Activated T-cell treated with anti-CD3 and anti-CD28 coated beads, Interleukin-2, amount 50 U/mL, for 72 hours (primary cell): ENCODE measurements at regions not wholly inside any gene's neighbourhood (a gene's known extent, or its start where the extent isn't known, plus 50 kb on each side); places are given as distances from the start of the nearest gene placed in this dataset.

Experiments
- ATAC-seq, 2 donors: fragments of 150-1000 bp; cut with Tn5 transposase; replicated peaks in 1 of 2; 2 replicates each; pipeline ENCODE4 v1.10.0; 2021; ENCODE audit warnings: moderate library complexity in 2 of 2, mild to moderate bottlenecking in 1 of 2
- DNase-seq, 2 donors: peaks; one replicate each; pipeline ENCODE4 v3.0.0; 2021 to 2022; ENCODE audit warnings: mixed read lengths in 1 of 2
- H3K27ac Mint-ChIP-seq: one replicate; pipeline ENCODE4 v1.8.0; 2022; ENCODE audit warnings: mild to moderate bottlenecking, moderate library complexity, mixed read lengths
- H3K27me3 Mint-ChIP-seq: one replicate; pipeline ENCODE4 v1.8.0; 2022; ENCODE audit warnings: low read depth, mixed read lengths
- H3K36me3 Mint-ChIP-seq, 2 donors: one replicate each; pipeline ENCODE4 v1.8.0; 2022; ENCODE audit warnings: mixed read lengths in 2 of 2, mild to moderate bottlenecking in 1 of 2; ENCODE audit not compliant: insufficient read depth in 2 of 2
- H3K4me1 Mint-ChIP-seq: one replicate; pipeline ENCODE4 v1.8.0; 2022; ENCODE audit warnings: low read depth, mixed read lengths
- H3K4me3 Mint-ChIP-seq, 2 donors: one replicate each; pipeline ENCODE4 v1.8.0; 2022; ENCODE audit warnings: mild to moderate bottlenecking in 2 of 2, mixed read lengths in 2 of 2, moderate library complexity in 2 of 2
- H3K9me3 Mint-ChIP-seq, 2 donors: one replicate each; pipeline ENCODE4 v1.8.0; 2022; ENCODE audit warnings: mixed read lengths in 2 of 2

DNA sequence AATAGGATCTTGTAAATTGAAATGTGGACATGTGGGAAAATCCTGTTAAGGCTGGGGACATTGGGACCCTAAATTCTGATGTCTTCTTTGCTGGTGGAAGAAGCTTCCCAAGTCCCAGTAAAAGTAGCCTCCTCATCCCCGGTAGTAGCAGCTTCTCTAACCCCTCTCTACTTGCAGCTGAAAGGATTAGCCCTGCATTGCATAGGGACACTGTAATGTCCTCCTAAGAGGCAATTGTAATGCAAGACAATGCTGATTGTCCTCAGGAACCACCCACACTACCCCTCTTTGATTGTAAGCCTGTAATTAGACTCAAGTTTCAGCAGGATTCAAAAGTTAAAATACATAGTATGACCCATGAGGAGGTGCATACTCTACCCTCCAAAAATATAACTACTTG, 1938.4 kb upstream of the C9orf72 start:
- H3K4me1 Mint-ChIP-seq, result no peaks in the 10 kb centered on the region
- no peaks in the 10 kb centered on the region for H3K27me3 Mint-ChIP-seq
- no peak overlapping the region for H3K4me3 Mint-ChIP-seq
- peaks cover 7 to 10% of the 10 kb centered on the region in 2 donors for H3K9me3 Mint-ChIP-seq
- no peak for DNase-seq
- no peaks in the 10 kb centered on the region for H3K36me3 Mint-ChIP-seq
- ATAC-seq, result no peak
- H3K27ac Mint-ChIP-seq, result no peak overlapping the region

DNA sequence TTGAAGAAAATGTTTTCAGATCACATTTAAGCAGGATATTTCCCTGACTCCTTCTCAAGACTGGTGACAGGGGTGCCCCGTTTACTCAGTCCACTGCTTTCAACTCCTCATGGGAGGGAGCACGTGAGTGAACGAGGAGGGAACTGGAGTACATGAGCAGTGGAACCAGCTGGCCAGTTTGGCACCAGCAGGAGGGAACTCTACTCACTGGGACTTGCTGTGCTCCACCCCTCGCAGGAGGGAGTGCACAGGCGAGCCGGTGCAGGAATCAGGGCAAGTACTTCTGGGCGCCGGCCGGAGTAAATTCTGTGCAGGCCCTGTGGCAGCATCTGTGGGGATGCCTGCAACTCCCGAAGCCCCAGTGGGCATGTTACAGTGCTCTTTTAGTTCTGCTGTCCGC, 1941.1 kb upstream of the C9orf72 start:
- peaks cover 0 to 7% of the 10 kb centered on the region in 2 donors for H3K9me3 Mint-ChIP-seq

DNA sequence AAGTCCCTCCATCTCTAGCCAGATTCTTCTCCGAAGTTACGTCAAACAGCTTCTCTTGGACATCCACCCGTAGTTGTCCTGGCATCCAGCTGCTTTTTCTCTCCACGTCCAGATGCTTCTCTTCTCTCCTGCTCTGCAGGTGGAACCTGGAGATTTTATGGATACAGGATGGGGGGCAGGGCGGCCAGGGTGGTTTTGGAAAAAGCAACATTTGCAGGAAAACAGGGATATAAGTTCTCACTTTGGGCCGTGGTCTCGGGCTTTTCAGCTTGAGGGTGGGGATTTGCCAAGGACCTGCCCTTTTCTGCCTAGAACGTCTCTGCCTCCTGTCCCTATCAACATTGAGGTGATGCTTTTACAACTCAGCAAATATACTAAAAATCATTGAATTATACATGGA, 1941.6 kb upstream of the C9orf72 start:
- no peaks in the 10 kb centered on the region for H3K27me3 Mint-ChIP-seq
- H3K27ac Mint-ChIP-seq, result no peak overlapping the region
- DNase-seq (no peak), ATAC-seq (no peak)
- no peak overlapping the region for H3K4me3 Mint-ChIP-seq
- no peaks in the 10 kb centered on the region for H3K36me3 Mint-ChIP-seq
- H3K9me3 Mint-ChIP-seq, result peaks cover 0 to 6% of the 10 kb centered on the region in 2 donors
- no peaks in the 10 kb centered on the region for H3K4me1 Mint-ChIP-seq

More for the DNA sequence above, 1941.1 kb upstream of the C9orf72 start:
- no peaks in the 10 kb centered on the region for H3K4me1 Mint-ChIP-seq
- H3K4me3 Mint-ChIP-seq, result no peak overlapping the region
- DNase-seq (no peak), ATAC-seq (no peak)
- H3K27me3 Mint-ChIP-seq, result no peaks in the 10 kb centered on the region
- H3K27ac Mint-ChIP-seq, result no peak overlapping the region
- no peaks in the 10 kb centered on the region for H3K36me3 Mint-ChIP-seq

DNA sequence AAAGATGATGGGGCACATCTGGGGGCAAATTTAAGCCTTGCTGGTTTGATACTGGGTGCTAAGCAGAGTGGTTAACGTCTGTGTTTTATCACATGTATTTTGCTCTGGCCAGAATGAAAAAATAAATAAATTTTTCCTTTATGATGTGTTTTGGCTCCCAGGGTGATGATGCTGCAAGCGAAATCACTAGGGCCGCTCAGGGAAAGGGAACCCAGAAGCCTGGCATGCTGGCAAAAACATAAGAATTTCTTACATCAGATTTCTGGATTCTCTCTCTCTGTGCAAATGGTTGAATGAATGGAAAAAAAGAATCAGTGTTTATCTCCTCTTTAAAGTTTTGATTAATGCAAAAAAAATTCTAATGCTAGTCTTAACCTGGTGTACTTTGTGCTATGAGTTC, 1975.2 kb upstream of the C9orf72 start:
- Mint-ChIP-seq H3K4me3 (no peak overlapping the region), H3K27ac (no peak overlapping the region), H3K27me3 (no peaks in the 10 kb centered on the region), H3K9me3 (peaks cover 3 to 5% of the 10 kb centered on the region in 2 donors), H3K4me1 (no peaks in the 10 kb centered on the region), H3K36me3 (no peaks in the 10 kb centered on the region)
- no peak for DNase-seq
- ATAC-seq, result no peak

DNA sequence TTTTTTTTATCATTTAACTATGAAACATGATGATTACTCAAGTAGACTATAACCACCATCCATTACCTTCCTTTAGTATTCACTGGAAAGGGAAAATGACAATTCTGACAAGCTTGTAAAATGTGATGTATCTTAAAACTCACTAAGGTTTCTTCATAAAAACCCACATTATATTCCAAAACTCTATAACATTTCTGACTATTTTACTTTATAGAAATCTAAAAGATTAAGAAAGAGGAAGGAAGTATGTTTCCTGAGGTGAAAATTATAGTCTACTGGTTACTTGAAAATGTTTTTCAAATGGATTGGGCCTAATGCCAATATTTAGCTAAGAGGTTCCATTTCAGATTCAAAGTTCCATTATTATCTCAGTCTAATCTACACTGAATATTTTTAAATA, 1982.2 kb upstream of the C9orf72 start:
- Mint-ChIP-seq H3K9me3 (peaks cover 1 to 4% of the 10 kb centered on the region in 2 donors), H3K27ac (no peak overlapping the region), H3K36me3 (no peaks in the 10 kb centered on the region), H3K27me3 (no peaks in the 10 kb centered on the region), H3K4me3 (no peak overlapping the region), H3K4me1 (no peaks in the 10 kb centered on the region)
- DNase-seq (no peak), ATAC-seq (no peak)

DNA sequence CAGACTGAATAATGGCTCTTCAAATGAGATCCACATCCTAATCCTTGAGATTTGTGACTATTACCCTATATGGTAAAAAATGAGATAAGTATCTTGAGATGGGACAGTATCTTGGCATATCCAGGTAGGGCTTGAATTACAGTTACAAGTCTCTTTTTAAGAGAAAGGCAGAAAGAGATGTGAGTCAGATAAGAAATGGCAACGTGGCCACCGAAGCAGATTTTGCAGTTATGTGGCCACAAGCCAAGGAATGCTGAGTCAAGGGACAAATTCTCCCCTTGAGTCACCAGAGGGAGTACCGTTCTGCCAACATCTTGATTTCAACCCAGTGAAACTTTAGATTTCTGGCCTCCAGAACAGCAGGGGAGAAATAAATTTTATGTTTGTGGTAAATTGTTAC, 1983.0 kb upstream of the C9orf72 start:
- DNase-seq, result no peak
- H3K36me3 Mint-ChIP-seq, result no peaks in the 10 kb centered on the region
- ATAC-seq, result no peak

DNA sequence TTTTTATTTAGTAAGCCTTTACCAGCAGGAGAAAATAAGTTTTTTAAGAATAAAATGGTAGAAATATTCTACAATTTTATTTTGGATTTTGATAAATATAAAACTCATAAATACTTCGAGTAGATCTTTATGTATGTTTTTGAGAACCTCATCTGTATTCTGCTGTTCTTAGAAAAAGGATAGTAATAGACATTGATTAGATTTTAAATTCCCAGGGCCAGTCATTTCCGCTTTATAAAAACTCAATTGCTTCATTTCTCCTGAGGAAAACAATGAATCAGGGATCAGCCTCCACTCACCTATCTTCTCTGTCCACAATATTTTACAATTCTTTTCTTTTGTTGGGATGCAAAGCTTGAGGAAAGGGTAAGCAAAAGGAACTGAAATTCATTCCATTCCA, 1983.5 kb upstream of the C9orf72 start:
- no peak overlapping the region for H3K4me3 Mint-ChIP-seq
- ATAC-seq, result no peak
- no peaks in the 10 kb centered on the region for H3K36me3 Mint-ChIP-seq
- no peaks in the 10 kb centered on the region for H3K4me1 Mint-ChIP-seq
- H3K9me3 Mint-ChIP-seq, result peaks cover 0 to 4% of the 10 kb centered on the region in 2 donors
- no peaks in the 10 kb centered on the region for H3K27me3 Mint-ChIP-seq
- DNase-seq, result no peak
- H3K27ac Mint-ChIP-seq, result no peak overlapping the region

More for the DNA sequence above, 1983.0 kb upstream of the C9orf72 start:
- Mint-ChIP-seq H3K4me1 (no peaks in the 10 kb centered on the region), H3K4me3 (no peak overlapping the region), H3K27ac (no peak overlapping the region), H3K27me3 (no peaks in the 10 kb centered on the region), H3K9me3 (peaks cover 0 to 4% of the 10 kb centered on the region in 2 donors)

DNA sequence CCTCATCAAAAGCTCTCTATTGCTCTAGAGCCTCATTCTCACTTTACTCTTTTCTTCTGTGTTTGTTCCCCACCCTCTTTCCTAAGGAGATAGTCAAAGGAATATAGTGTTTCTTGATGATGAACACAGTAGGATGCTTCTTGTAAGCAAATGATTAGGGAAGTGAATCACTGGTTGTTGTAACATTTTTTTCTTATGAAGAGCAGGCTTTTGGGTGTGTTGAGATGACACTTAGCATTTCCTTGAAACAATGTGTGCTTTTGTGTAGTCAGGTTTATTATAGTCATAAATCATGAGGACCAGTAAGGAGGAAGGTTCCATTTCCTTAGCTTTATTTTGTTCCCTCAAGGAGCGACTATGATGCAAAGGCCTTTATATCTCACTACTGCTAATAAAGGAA, 1991.3 kb upstream of the C9orf72 start:
- ATAC-seq, result no peak
- Mint-ChIP-seq H3K27ac (no peak overlapping the region), H3K9me3 (peaks cover 4 to 6% of the 10 kb centered on the region in 2 donors), H3K4me1 (no peaks in the 10 kb centered on the region), H3K27me3 (no peaks in the 10 kb centered on the region), H3K4me3 (no peak overlapping the region), H3K36me3 (no peaks in the 10 kb centered on the region)
- DNase-seq, result no peak

DNA sequence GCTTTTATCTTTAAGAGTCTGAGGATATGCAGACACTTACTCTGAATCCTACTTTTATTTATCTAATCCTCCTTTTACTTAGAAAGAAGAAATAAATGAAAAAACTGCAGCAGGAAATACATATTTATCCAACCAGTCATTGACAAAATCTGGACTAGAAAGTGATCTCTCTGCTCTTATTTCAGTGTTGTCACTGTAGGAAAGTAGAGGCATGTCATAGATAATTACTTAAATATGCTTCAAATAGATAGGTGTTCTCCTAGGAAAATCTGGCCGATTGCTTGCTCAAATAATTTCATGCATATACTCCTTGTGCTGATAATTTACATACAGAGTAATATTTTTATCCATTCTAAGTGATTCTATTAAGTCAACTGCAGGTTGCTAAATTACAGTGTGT, 2001.9 kb upstream of the C9orf72 start:
- Mint-ChIP-seq H3K9me3 (peaks cover 0 to 2% of the 10 kb centered on the region in 2 donors), H3K27ac (no peak overlapping the region), H3K36me3 (no peaks in the 10 kb centered on the region), H3K27me3 (no peaks in the 10 kb centered on the region), H3K4me3 (no peak overlapping the region), H3K4me1 (no peaks in the 10 kb centered on the region)
- DNase-seq, result no peak
- ATAC-seq, result no peak

DNA sequence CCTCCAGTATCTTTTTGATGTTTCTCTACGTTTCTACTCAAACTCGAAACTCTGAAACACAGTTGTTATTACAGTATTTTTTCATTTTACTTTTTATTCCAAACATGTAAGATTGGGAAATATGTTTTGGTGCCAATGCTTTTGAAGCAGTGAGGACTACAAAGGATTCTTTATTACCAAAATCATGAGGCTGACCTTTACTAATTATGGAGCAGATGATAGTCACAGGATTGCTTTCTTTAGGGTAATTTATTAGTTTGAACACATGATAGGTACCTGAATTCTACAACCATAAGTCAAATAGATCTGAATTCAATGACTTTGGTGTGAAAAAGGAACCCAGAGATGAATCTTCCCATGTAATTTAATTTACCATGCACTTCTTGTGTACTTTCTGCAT, 2015.1 kb upstream of the C9orf72 start:
- H3K4me3 Mint-ChIP-seq, result no peak overlapping the region

DNA sequence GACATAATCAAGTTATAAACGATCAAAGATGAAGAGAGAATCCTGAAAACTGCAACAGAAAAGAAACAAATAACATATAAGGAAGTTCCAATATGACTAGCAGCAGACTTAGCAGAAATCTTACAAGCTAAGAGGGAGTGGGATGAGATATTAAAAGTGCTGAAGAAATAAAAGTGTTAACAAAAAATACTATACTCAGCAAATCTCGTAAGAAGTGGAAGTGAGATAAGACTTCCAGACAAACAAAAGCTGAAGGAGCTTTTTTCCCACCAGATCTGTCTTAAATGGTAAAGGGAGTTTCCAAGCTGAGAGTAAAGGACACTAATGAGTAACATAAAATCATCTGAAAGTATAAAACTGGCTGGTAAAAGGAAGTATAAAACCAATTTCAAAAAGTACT, 2036.0 kb upstream of the C9orf72 start:
- no peaks in the 10 kb centered on the region for H3K4me1 Mint-ChIP-seq
- H3K4me3 Mint-ChIP-seq, result no peak overlapping the region
- H3K27me3 Mint-ChIP-seq, result no peaks in the 10 kb centered on the region
- ATAC-seq, result no peak
- DNase-seq, result no peak
- H3K9me3 Mint-ChIP-seq, result peaks cover 1 to 17% of the 10 kb centered on the region in 2 donors
- no peaks in the 10 kb centered on the region for H3K36me3 Mint-ChIP-seq
- H3K27ac Mint-ChIP-seq, result no peak overlapping the region

More for the DNA sequence above, 2015.1 kb upstream of the C9orf72 start:
- H3K27ac Mint-ChIP-seq, result no peak overlapping the region
- no peaks in the 10 kb centered on the region for H3K4me1 Mint-ChIP-seq
- no peak for ATAC-seq
- no peaks in the 10 kb centered on the region for H3K27me3 Mint-ChIP-seq
- no peak for DNase-seq
- H3K9me3 Mint-ChIP-seq, result peaks cover 0 to 6% of the 10 kb centered on the region in 2 donors
- no peaks in the 10 kb centered on the region for H3K36me3 Mint-ChIP-seq

DNA sequence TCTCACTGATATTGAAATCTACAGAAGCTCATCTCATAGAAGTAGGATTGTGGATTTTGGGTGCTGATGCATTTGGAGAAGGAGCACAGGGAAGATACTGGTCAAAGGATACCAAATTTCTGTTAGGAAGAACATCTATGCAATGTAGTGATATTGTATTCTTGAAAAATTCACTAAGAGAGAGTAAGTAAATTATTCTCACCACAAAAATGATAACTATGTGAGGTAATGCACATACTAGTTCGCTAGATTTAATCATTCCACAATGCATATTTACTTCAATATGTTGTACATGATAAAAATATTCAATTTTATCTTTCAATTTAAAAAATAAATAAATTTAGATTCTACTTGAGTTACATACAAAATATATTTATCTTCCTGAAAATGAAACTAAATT, 2040.5 kb upstream of the C9orf72 start:
- no peak for ATAC-seq
- peaks cover 4 to 9% of the 10 kb centered on the region in 2 donors for H3K9me3 Mint-ChIP-seq
- H3K4me3 Mint-ChIP-seq, result no peak overlapping the region
- DNase-seq, result no peak
- no peaks in the 10 kb centered on the region for H3K36me3 Mint-ChIP-seq
- H3K4me1 Mint-ChIP-seq, result no peaks in the 10 kb centered on the region
- H3K27me3 Mint-ChIP-seq, result no peaks in the 10 kb centered on the region
- no peak overlapping the region for H3K27ac Mint-ChIP-seq

DNA sequence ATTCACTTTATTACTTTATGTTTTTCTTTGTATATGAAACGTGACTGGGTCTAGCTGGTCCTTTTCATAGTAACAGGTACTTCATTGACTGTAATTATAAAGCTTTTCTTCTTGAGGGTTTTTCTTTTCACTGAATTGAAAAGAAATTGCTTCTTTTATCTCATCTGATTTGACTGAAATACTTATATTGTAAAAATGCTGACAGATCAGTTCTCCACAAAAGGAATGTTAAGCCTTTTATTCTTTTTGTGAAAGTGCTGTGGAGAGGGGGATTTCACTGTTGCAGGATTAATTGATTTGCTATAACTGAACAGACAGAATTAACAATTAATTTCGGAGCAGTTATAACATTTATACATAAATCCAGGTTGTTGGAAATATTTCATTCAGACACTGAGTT, 2043.6 kb upstream of the C9orf72 start:
- no peaks in the 10 kb centered on the region for H3K4me1 Mint-ChIP-seq
- DNase-seq, result no peak
- peaks cover 3 to 6% of the 10 kb centered on the region in 2 donors for H3K9me3 Mint-ChIP-seq
- no peak overlapping the region for H3K27ac Mint-ChIP-seq
- no peak overlapping the region for H3K4me3 Mint-ChIP-seq
- no peaks in the 10 kb centered on the region for H3K27me3 Mint-ChIP-seq
- ATAC-seq, result no peak
- H3K36me3 Mint-ChIP-seq, result no peaks in the 10 kb centered on the region

DNA sequence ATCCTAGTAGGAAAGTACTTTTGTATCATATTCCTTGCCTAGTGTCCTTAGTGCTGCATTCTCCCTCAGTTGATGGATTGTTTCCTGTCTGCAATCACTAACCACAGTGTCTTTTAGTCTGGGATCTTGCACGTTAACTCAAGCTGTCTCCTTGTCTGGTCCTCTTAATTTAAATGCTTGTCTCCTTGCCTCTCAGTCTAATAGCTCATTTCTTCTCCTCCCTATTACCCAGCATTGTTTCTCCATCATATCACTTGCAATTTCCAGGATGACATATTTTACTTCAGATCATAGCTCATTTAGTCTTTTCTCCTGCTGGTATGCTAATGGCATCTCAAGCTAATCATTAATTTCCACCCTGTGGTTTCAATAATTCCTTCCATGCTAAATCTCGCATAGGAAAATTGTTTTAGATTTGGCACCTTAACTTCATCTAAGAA, 2052.0 kb upstream of the C9orf72 start:
- no peak for DNase-seq
- Mint-ChIP-seq H3K4me3 (no peak overlapping the region), H3K36me3 (no peaks in the 10 kb centered on the region), H3K4me1 (no peaks in the 10 kb centered on the region), H3K27me3 (no peaks in the 10 kb centered on the region), H3K27ac (no peak overlapping the region), H3K9me3 (peaks cover 4% of the 10 kb centered on the region in 2 donors)
- no peak for ATAC-seq
